ENCODE measurements at regions not wholly inside any gene's neighbourhood (a gene's known extent, or its start where the extent isn't known, plus 50 kb on each side); places are given as distances from the start of the nearest gene placed in this dataset.
"Not testable (repeated sequence)": the region's sequence is repeated elsewhere in the genome, so short reads cannot be mapped to it uniquely, and the experiment has no call there.

GRCh38 chr1:163974120-163974519 lies 584.9 kb upstream of the PBX1 start:
- TF ChIP-seq CTCF (IDR thresholded peaks at IDR 0.05) = no peak

GRCh38 chr1:163980394-163980793 lies 578.6 kb upstream of the PBX1 start:
- no peak for DNase-seq (ENCODE audit: low spot score)
- no peak overlapping the region for H3K4me3 ChIP-seq
- TF ChIP-seq CTCF (IDR thresholded peaks at IDR 0.05) = no peak
- no peak overlapping the region for H3K27ac ChIP-seq

More at GRCh38 chr1:163974120-163974519, 584.9 kb upstream of the PBX1 start:
- no peak for DNase-seq (ENCODE audit: low spot score)
- Histone ChIP-seq H3K4me3 (no peak overlapping the region), H3K27ac (no peak overlapping the region)

GRCh38 chr1:163981500-163982030 lies 577.4 kb upstream of the PBX1 start:
- no peak overlapping the region for H3K27ac ChIP-seq
- H3K4me3 ChIP-seq = no peak overlapping the region
- DNase-seq (ENCODE audit: low spot score) = no peak
- TF ChIP-seq CTCF (IDR thresholded peaks at IDR 0.05) = no peak

GRCh38 chr1:163983097-163983496 lies 575.9 kb upstream of the PBX1 start:
- no peak for TF ChIP-seq CTCF (IDR thresholded peaks at IDR 0.05)

GRCh38 chr1:163985700-163986099 lies 573.3 kb upstream of the PBX1 start:
- no peak overlapping the region for H3K27ac ChIP-seq
- no peak overlapping the region for H3K4me3 ChIP-seq
- TF ChIP-seq CTCF (IDR thresholded peaks at IDR 0.05) = no peak
- DNase-seq (ENCODE audit: low spot score) = no peak

More at GRCh38 chr1:163983097-163983496, 575.9 kb upstream of the PBX1 start:
- no peak for DNase-seq (ENCODE audit: low spot score)
- Histone ChIP-seq H3K4me3 (no peak overlapping the region), H3K27ac (no peak overlapping the region)

GRCh38 chr1:163999131-163999530 lies 559.9 kb upstream of the PBX1 start:
- TF ChIP-seq CTCF (IDR thresholded peaks at IDR 0.05) = no peak
- no peak for DNase-seq (ENCODE audit: low spot score)
- H3K4me3 ChIP-seq = no peak overlapping the region
- H3K27ac ChIP-seq = no peak overlapping the region

- not testable (repeated sequence) for H3K4me3 ChIP-seq; H3K27ac ChIP-seq; DNase-seq (ENCODE audit: low spot score)
These were observed 552.8 kb upstream of the PBX1 start for GRCh38 chr1:164006186-164006585.

GRCh38 chr1:164006621-164007020 lies 552.4 kb upstream of the PBX1 start:
- TF ChIP-seq CTCF (IDR thresholded peaks at IDR 0.05) = no peak
- Histone ChIP-seq H3K27ac (no peak overlapping the region), H3K4me3 (no peak overlapping the region)
- no peak for DNase-seq (ENCODE audit: low spot score)

Data from coronary artery (tissue), 2 donors.